HG02840 (cell line): ENCODE measurements at regions not wholly inside any gene's neighbourhood (a gene's known extent, or its start where the extent isn't known, plus 50 kb on each side); places are given as distances from the start of the nearest gene placed in this dataset.

Source experiments
- ATAC-seq: cut with Tn5 transposase; IDR thresholded peaks from one replicate; pipeline ENCODE4 v1.9.1; 2021; ENCODE audit warnings: mild to moderate bottlenecking, moderate library complexity, moderate number of reproducible peaks; ENCODE audit not compliant: unreplicated experiment, low FRiP score

- ATAC-seq, result no peak
Observed at GRCh38 chr18:22541232-22541631, 123.5 kb upstream of the CTAGE1 start.

GRCh38 chr18:22542406-22542835 lies 124.7 kb upstream of the CTAGE1 start:
- ATAC-seq, result no peak

DNA sequence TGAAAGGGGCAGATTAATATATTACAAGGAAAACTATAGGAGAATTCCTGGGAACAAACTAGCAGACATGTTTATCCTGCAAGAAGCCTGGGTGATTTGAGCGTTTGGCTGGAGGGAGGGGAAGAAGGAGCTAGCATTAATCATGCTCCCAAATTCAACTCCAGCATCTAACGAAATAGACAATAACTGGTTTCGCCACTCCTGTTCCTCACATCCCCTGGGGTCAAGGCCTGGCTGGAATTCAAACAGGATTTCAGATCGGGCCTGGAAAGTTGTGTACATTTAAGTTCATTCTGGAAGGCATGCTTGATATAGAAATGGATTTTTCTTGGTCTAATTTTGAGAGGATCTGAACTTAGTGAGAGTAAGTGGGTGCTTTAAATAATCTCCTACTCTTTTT lies 126.1 kb upstream of the CTAGE1 start:
- no peak for ATAC-seq

DNA sequence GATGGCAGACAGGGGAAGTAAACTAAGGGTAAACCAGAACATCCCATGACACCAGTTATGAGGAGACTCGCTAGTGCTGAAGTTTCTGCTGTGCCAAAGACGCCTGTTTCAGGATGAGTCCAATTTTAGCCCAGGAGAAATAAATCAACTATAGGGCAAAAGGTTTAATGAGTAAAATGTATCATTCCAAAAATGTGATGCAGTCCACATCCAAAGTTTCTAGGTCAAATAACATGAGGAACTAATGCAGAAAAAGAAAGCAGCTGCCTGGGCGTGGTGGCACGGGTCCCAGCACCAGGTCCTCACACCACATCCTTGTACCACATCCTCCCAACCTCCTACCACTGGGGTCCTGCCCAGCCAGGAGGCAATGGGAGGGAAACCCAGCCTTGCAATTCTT lies 126.9 kb upstream of the CTAGE1 start:
- no peak for ATAC-seq

- no peak for ATAC-seq
Observed at GRCh38 chr18:22545066-22545760, 127.5 kb upstream of the CTAGE1 start.

DNA sequence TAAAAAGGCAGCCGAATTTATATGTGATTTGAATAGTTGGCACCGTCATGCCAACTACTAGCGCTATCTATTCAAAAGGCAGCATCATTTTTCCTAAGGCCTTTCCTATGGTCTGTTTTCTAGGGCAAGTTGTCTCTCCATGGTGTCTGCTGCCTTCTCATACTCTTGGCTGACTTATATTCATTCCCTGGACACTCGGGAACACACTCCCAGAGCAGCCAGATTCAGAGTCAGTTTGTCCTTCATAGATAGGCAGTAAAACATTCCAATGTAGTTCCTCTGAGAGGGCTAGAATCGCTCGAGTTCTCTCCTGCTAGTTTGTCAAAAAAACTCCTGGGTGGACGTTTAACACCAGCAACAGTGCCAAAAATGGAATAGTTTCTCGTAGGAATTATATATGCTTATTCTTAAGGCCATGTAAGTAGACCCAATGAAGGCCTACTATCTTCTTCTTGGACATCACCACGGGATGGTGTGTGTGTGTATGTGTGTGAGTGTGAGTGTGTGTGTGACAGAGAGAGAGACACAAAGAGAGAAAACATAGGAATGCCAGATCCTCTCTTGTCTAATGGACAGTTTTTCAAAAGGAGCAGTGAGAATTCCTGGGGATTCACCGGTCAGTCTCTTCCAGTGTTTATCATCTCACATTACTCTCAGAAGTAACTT lies 129.3 kb upstream of the CTAGE1 start:
- ATAC-seq, result no peak

GRCh38 chr18:22547807-22548561 lies 130.3 kb upstream of the CTAGE1 start:
- ATAC-seq, result no peak

- ATAC-seq, result no peak
Observed at GRCh38 chr18:22549260-22549937, 131.7 kb upstream of the CTAGE1 start.

DNA sequence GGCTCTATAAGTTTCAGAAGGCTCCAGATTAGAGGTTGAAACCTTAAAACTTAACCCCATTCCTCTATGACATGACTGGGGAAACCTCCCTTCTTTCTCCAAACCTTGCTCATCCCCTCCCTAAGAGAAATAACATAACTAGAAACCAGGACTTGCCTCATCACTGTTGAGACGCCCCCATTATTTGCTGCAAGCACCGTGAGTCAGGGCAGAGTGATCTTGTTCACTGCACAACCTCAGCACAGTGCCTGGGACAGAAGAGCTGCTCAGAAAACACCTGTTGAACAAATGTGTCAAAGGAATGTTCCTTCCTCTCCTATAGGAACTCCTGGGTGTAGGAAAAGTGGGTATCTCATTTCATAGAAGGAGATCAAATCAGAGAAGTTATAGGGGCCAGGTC lies 132.7 kb upstream of the CTAGE1 start:
- no peak for ATAC-seq

DNA sequence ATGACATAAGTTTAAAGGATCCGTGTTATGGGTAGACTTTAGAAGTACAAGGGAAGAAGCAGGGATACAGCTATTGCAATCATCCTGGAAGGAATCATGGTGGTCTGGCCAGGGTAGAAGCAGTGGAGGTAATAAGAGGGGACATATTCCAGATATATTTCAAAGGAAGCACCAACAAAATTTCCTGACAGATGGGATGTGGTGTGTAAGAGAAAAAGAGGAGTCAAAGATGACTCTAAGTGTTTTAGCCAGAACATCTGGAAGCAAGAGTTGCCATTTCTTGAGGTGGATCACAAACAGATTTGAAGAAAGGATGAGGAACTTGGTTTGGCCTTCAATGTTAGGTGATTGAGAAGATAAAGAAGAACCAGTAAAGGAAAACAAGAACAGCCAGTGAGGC lies 133.1 kb upstream of the CTAGE1 start:
- no peak for ATAC-seq

DNA sequence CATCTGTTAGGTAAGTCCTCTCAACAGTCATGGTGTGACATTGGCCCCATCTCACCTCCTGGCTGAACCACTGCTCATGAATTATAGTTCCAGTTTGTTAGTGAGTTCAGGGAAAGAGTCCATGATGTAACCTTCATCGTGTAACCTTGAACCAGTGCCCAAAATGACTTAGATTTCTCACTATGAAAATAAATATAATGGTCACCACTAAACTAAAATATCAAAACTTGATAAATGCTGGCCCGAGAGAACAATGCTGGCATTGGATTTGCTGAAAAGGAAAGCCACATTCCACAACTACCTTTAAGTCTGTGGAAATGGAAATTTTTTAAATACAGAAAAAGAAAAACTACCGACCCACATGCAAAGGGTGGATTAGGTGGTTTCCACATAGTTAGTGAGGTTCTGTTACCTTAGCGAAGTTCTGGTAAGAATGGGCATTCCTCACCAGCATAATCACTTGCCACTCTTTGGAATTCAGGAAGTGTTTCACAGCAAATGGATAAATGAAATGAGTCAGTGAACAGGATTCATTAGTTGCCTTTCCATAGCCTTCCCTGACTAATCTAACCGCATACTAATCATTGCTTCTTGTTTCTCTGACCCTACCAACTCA lies 133.9 kb upstream of the CTAGE1 start:
- no peak for ATAC-seq

- no peak for ATAC-seq
Observed at GRCh38 chr18:22552254-22552653, 134.5 kb upstream of the CTAGE1 start.

- ATAC-seq, result no peak
Observed at GRCh38 chr18:22552899-22553460, 135.3 kb upstream of the CTAGE1 start.

- ATAC-seq, result no peak
Observed at GRCh38 chr18:22556222-22557167, 138.8 kb upstream of the CTAGE1 start.

GRCh38 chr18:22557168-22557941 lies 139.6 kb upstream of the CTAGE1 start:
- no peak for ATAC-seq

- no peak for ATAC-seq
Observed at GRCh38 chr18:22558945-22559385, 141.2 kb upstream of the CTAGE1 start.

- ATAC-seq, result no peak
Observed at GRCh38 chr18:22559414-22560274, 141.9 kb upstream of the CTAGE1 start.

GRCh38 chr18:22560275-22560610 lies 142.5 kb upstream of the CTAGE1 start:
- ATAC-seq, result no peak
